Hematopoietic multipotent progenitor cell (in vitro differentiated cells): ENCODE measurements at regions not wholly inside any gene's neighbourhood (a gene's known extent, or its start where the extent isn't known, plus 50 kb on each side); places are given as distances from the start of the nearest gene placed in this dataset.

Source experiments
- DNase-seq, 3 donors: peaks; one replicate each; pipeline ENCODE4 v3.0.0-alpha.2; 2011 to 2015; ENCODE audit warnings: low read depth in 2 of 3, low spot score in 2 of 3

DNA sequence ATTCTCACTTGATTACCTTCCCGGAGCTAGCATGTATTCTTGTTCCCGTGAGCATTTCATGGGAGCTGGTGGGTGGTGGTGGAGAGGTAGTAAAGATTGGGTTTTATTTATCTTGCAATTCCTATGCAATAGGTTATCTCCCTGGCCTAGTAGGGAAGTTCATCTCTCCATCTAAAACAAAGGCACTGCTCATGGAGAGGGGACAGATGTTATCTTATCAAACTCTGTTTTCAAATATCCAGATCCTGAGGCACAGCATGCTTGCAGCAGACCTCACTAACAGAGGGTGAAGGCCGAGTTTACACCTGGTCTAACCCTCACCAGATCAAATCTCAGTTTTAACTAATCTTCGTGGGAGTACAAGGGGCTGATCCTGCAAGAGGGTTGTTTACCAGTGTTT, 98.9 kb downstream of the CYRIA start:
- no peak for DNase-seq

DNA sequence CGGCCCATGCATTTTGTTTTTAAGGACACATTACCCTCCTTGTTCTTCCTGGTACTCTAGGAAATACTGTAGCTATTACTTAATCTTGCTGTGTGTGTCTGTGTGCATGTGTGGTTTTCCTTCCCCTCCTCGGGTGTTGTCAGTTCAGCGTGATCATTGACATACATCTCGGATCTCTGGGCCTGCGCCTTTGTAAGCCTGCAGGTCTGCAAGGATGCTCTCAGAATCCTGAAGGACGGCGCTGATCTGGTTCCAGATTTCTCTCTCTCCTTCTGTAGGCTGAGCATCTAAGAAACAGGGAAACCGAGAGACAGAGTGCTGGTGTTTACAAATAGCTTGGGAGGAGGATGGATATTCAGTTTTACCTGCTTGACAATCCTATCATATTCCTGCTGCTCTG, 100.2 kb downstream of the CYRIA start:
- DNase-seq, result no peak

DNA sequence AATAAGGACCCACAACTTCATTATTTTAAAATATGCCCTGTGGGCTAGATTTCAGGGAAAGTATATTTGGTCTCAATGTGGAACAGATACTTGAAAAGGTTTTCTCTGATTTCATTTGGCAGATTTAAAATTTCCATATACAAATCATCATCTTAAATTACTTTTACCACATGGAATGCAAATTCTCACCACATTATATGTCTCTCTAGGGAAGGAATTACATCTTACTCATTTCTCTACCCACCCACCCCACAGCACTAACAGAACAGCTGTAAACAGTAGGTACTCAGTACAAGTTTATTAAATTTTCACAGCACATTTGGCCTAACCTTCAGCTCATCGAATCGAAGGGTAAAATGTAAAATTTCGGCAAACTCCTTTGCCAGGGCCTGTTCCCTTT, 104.0 kb downstream of the CYRIA start:
- no peak for DNase-seq

DNA sequence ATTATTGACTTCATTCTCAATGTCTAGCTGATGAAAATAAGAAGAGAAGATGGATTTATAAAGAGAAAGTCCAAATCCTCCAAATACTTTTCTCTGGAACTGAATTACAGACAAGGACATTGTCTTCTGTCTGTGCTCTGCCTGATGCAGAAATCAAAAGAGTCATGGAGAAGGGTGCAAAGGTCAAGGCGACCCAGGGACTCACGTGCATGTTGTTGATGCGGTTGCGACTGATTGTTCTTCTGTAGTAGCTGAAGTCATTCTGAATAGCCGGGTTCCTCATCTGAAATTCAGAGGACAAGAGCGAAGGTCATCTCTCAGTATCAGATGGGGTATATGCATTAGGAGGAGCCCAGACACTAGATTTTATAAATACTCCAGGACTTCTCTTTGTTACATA, 104.4 kb downstream of the CYRIA start:
- DNase-seq, result no peak

DNA sequence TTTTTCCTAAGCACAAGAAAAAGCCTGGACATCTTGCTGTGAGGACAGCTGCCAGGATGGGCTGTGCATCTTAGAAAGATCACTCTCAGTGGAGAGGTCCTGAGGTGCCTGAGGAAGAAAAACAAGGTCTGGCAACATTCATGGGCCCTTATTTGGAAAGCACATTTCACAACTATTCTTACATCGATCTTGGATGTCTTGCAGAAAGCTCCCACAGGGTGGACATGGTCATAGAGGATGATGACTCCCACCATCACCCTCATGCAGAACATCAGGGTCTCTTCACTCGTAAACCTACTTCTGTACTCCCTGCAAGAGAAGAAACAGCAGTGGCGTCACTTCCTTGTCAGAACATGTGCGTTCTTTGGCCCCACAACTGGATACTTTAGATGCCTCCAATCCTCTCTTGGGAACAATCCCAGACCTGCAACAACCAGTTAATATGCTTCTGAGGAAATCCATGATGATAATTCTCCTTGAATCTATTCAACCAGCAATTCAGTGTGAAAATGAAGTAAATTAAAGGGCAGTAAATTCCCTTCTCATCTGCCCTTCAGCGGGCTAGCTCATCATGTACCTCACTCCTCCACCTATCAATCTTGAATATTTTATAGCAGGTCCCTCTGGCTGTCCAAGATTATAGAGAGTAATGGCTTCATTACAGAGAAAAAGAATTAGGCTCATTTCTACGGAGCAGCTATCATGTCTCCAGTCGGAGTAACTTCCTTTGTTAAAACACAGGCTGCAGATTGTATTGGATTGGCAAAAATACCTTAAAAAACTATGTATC, 106.2 kb downstream of the CYRIA start:
- DNase-seq, result no peak

DNA sequence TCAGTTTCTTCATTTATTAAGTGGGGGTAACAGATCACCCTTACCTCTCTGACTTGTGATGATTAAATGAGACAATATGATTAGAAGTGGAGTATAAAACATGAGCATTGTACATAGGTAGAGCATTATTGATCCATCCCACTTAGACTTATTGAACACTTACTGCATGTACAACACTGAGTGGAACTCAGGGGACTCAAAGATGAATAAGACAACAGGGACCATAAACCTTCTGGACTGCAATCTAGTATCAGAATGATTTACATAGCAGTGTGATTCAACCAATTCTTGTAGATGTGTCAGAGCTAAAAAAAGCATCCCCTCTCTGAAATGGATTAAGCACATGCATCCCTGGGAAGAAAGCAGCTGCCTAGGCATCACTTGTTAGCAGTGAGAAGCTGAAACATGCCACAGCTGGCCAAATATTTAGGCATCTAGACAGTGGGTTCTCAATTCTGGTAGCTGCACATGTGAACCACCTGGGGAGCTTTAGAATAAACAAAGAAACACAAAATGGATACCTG, 111.5 kb downstream of the CYRIA start:
- no peak for DNase-seq

DNA sequence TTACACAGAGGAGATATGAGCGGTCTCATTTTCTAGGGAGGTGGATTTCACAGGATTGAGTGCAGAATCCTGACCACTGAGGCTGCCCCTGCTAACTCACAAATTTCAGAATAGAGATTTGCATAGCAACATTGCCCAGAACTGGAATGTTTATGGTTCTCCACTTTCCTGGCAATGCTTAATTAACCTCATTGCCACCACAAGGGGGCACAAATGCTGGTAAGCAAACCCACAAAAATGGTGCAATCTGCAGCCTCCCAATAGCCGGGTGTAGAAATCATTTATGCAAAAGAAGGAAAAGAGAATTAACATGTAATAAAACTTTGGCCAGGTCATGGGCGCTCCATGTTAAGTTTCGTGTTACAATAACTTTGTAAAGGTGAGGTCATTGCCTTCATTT, 112.4 kb downstream of the CYRIA start:
- peak in 2 of 3 donors; percentile 21 to 55 for DNase-seq

DNA sequence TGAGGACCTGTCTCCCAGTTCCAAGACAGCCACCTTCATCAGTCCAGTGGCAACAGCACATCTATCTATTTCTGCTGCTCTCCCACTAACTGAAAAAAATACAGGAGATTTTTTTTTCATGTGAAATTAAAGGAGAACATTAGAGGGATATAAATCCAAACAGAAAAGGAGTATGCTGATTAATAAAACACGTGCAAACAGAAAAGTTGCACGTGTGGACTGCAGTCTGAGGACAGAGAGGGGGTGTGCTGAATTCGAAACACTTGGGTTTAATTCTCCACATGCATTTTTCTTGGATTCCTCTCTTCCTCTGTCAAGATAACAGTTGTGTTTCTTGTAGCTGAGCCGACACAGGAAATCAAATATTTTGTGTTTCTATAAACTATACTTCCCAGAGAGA, 113.4 kb downstream of the CYRIA start:
- no peak for DNase-seq

DNA sequence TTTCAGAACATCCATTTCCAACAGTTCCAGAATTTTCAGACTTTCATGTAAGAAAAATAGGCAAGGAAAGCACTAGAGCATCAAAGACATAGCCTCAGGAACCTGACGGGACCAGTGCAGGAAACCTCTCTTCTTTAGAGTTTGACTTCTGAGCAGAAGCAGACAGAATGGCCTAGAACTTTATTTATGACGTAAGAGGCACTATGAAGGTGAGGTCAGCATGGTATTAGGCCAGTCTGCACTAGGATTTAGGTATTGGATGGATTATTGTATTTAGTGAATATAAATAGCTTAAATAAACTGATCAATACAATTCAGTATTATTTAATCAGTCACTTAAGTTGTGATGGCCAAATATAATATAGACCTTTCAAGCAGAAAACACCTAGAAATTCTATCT, 117.6 kb downstream of the CYRIA start:
- DNase-seq, result no peak

DNA sequence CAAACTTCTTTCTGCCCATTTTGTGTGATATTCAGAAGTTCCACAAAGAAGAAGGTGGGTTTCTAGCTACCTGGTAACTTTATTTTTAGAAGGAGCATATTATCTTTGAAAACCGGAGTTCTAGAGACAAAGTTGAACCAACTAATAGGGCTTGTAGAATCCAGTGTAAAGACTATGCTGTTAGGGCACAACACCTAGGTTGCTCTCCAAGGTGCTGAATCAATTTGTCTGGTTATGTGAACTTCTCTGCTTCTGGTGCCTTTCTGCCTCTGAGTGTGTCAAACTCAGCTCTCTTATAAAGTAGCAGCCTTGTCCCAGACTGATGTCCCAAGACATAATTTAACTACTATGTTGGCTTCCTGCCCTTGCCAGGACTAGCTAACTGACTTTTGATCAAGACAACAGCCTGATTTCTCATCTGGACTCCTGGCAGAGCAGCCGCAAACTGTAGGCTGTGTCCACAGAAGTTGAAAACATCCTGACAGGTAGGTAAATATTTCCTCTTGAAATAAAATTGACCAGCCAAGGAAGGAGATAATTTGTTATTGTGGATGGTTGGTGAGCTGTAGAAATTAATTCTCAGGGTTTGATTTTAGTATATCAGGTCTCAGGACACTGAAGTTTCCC, 119.4 kb downstream of the CYRIA start:
- DNase-seq, result peak in 2 of 3 donors; percentile 48 to 86

DNA sequence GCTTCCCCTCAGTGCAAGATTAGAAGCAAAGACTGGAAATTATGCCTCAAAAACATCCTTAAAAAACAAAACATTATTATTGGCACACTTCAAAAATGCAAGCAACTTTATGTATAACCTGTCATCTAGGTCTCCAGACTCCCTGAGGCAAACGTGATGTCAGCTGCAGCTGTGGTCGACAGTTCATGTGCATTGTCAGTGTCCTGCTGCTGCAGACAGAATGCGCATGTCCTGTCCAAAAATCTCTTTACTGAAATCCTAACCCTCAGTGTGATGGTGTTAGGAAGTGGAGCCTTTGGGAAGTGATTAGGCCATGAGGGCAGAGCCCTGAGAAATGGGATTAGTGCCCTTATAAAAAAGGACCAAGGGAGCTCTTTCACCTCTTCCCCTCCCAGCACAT, 126.9 kb downstream of the CYRIA start:
- no peak for DNase-seq

DNA sequence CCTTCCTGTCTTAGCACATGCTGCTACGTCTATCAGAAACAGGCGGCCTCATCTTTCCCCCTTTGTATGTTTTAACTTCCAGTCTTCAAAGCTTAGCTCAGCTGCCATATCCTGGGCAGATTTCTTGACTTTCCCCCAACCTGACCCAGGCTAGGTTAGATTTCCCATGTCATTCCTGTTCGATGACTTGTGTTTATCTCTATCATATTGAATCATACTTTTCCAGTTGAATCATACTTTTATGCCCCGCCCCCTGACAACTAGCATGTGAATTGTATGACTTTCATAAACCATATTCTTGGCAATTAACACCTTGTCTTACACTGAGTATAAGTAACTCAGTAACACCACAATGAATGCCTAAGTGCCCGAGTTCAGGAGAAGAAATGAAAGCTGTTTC, 128.3 kb downstream of the CYRIA start:
- no peak for DNase-seq

DNA sequence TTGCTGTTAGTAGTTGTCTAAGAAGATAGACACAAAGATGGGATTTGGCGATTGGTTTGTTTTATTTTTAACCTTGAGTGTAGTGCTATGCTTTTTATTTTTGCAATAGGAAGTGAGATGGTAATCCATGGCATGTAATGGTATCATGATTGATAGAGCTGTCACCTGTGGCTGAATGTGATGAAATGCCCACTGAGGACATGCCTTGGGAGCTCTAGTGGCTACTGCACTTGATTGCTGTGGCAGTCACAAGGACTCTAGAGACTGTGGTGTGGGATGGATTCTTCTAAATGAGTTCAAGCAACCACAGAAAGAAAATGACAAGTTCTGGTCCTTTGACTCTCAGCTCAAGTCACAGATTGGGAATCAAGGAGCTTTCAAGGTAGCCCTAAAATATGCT, 139.4 kb downstream of the CYRIA start:
- no peak for DNase-seq

DNA sequence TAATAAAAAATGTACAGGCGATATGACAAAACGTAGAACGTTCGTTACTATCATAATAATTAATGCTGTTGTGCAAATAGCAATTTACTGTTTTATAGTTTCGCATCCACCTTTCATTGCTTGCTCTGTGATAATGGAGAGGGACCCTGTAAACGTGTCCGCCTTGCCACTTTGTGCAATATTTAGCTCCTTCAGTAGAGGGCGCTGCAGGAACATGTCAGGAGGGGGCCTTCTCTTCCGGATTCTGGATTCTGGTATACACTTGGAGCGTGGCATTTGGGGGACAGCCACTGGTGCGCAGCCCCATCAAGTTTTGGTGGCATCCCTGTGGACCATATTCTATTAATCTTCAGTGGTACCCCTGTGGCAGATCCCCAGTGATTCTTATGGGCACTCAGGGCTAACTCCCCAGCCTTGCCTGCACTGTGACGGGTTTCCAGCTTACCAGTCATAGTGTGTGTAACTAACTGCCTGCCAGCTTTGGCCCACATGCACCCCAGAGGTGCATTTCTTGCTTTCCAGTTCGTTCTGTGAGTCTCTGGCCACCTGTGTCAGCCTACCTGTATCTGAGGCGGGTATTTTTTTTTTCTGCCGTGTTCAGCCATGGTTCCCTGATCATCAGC, 140.3 kb downstream of the CYRIA start:
- peak in 1 of 3 donors; percentile 22 for DNase-seq

DNA sequence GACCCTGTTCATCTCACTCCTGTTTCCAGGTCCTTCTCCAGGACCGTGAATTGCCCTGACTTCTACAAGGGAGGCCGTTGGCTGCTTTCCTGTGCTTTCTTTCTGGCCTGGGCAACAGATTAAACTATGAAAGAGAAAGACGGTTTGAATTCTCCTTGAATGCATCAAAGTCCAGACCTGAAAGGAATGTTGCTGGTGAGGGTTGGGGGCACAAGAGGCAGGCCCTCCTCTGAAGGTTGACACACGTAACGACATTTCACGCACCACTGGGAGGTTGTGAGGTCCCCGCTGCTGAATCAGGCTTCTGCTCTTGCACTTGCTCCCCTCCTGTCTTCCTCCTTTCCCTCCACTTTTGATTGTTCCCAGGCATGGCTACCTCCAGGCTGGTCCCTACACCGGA, 141.9 kb downstream of the CYRIA start:
- DNase-seq, result no peak

DNA sequence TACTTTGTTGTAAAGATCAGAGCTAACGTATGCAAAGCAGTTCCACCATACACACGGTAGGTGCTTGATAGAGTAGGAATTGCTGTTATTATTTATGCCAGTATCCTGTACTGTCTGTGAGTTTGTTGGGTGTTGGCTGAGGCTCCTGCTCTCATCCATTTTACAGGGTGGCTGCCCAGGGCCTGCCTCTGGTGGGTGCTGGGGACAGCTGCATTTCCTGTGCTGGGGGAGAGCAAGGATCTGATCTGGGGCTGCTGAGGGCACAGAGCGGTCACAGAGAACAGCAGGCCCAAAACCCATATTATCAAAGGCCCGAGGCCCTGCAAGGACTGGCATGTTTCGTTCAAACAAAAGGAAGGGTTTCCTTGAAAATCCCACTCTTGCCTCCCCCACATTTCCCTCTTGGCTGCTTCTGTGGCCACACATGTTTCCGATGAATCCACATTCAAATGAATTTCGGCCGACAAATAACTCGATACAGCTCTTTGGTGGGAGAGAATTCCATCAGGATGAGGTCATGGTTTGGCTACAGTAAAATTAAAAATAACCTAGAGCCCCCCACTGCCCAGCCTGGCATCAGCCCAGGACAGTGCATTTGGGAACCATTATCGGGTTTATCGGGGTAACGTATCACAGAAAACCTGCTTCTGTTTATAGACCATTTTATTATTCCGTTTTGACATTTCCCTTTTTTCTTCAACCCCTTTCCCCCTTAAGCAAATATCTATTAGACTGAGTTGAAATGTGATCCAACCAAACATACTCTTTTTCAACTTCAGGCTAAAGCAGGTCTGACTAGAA, 143.4 kb downstream of the CYRIA start:
- no peak for DNase-seq

DNA sequence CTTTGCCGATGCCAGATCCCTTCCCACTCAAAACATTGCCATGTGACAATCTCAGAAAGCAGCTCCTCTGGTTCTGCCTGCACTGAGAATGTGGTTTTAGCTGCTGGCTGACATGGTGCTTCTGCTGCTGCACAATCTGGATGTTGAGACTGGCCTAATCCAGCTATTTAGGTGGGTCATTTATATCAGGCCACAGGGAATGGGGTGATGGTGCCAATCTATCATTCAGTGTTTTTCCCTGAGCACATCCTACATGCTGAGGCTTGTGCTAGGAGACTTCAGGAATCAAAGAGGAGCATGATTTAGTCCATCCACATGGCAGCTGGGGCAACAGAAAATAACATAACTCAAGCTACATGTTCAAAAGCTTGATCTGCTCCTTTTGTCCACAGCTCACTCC, 144.7 kb downstream of the CYRIA start:
- DNase-seq, result no peak

DNA sequence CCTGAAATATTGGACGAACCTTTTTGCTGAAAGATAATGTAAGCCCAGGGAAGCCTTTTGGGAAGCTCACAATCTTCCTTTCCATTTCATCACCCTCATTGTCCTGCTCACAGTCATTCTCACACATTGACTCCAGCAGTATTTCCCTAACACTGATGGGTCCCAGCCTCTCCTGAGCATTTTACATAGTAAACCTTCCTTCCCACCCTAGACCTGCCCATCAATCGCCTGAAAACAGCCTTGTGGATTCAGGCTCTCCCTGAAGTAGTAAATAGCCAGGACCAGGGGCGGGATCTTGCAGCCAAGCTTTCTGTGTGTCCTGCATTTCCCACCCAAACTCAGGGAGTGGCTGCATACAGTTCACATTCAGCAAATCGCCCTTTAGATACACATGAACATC, 149.9 kb downstream of the CYRIA start:
- no peak for DNase-seq

DNA sequence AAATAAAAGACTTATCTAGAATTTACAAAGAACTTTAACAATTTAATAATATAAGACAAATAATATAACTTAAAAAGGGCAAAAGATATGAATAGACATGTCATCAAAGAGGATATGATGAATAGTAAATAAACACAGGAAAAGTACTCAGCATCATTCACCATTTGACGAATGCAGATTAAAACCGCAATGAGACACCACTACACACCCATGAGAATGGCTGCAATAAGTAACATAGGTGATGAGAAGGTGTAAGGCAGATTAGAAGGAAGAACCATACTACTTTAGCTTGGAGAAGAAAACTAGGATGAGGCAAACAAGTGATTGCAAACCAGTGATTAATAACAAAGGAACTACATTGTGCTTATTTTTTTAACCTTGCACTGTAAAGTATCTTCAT, 152.0 kb downstream of the CYRIA start:
- no peak for DNase-seq

DNA sequence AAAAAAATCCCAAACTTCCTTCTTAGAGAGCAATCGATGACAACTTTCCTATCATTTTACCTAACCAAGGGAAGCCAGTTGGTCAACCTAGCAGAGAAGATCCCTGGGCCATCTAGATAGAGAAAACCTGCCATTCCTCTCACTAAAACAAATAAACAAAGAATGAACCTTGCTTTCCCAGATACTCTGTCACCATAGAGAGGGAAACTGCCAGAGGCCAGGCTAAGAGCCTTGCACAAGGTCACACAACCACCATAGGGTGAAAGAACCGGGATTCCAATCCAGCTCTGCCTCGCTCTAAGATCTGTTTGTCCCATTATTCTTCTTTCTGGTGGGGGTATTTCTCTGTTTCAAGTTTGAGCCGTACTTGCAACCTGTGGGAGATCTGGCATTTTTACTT, 154.6 kb downstream of the CYRIA start:
- no peak for DNase-seq

DNA sequence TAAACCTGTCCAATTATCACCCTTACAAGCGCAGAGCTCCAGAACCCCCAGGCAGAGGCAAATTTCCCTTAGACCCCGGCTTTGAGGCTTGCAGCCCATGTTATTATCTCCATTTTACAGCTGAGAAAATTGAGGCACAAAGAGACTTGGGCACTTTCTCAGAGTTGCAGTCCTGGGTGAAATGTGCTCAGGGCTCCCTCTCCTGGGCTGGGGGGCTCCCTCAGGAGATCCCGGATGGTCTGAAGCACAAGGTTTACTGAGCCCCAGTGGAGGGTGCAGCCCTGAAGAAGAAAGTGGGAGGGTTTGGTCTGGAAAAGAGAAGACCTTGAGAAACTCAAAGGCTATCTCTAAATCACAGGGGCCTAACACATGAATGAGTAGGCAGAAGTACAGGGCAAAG, 156.6 kb downstream of the CYRIA start:
- no peak for DNase-seq
